ENCODE measurements at regions not wholly inside any gene's neighbourhood (a gene's known extent, or its start where the extent isn't known, plus 50 kb on each side); places are given as distances from the start of the nearest gene placed in this dataset.

DNA sequence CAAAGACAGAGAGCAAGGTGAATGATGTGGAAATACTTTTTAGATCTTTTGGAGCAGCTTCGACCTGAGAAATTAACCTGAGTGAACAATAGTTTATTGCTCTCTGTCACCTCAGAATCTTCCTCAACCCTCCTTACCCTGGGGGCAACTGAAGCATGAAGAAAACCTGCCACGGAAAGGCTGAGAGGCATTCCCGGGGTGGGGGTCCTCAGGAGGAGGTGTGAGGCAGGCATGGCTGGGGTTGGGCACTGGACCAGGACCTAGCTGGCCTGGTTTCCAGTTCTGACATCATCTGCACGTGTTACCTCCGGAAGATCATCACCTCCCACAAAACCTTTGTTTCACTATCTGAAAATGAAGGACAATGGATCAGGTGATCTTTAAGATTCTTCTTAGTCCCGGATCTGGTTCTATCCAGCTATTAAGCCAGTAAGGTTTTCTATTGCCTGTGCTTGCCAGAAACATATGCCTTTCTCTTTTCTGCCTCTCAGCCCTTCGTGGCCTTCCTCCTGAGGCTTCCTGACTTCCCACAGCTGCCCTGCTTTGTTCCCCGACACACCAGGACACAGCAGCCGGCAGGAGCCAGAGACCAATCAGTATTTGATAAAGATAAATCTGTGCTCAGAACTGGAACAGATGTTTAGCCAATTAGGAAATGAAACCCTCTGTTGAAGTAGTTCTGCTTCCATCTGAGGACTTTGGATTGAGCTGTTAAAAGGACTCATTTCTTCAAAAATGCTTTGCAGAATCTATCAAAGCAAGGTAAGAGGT is 232.5 kb downstream of the TDRD15 start:
- no peaks in the 10 kb centered on the region for H3K36me3 ChIP-seq (ENCODE audit: low read depth, missing control alignments)
- WGBS, 2 donors = 54 to 55% methylated on average over 9 of the region's 9 CpGs
- DNase-seq = no peak
- no peak overlapping the region for H3K27ac ChIP-seq
- intact Hi-C loops (cut with DNase I; ENCODE audit: low total_unique reads) = no loop called here
- no peaks in the 10 kb centered on the region for H3K9me3 ChIP-seq
- no peak for TF ChIP-seq POLR2A (IDR thresholded peaks at IDR 0.05)
- TF ChIP-seq, protein P1, sequence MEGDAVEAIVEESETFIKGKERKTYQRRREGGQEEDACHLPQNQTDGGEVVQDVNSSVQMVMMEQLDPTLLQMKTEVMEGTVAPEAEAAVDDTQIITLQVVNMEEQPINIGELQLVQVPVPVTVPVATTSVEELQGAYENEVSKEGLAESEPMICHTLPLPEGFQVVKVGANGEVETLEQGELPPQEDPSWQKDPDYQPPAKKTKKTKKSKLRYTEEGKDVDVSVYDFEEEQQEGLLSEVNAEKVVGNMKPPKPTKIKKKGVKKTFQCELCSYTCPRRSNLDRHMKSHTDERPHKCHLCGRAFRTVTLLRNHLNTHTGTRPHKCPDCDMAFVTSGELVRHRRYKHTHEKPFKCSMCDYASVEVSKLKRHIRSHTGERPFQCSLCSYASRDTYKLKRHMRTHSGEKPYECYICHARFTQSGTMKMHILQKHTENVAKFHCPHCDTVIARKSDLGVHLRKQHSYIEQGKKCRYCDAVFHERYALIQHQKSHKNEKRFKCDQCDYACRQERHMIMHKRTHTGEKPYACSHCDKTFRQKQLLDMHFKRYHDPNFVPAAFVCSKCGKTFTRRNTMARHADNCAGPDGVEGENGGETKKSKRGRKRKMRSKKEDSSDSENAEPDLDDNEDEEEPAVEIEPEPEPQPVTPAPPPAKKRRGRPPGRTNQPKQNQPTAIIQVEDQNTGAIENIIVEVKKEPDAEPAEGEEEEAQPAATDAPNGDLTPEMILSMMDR (IDR thresholded peaks at IDR 0.05) = no peak
- H3K4me1 ChIP-seq = peaks cover 4% of the 10 kb centered on the region
- no peak overlapping the region for H3K4me3 ChIP-seq
- no peaks in the 10 kb centered on the region for H3K27me3 ChIP-seq

DNA sequence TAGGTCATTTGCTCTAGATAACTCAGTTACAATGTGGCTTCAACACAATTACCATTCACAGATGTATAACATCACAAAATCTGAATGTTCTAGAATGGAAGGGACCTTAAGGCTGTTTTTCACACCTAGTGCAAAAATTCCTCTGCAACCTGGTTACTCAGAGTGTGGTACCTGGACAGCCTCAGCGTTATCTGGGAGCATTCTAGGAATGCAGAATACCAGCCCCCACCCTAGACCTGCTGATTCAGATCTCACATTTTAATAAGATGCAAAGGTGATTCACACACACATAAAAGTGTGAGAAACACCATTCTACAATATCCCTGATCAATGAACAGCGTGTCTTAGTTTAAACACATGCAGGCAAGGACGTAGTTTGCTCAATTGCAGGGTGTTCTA is 233.1 kb downstream of the TDRD15 start:
- Histone ChIP-seq H3K27me3 (no peaks in the 10 kb centered on the region), H3K9me3 (no peaks in the 10 kb centered on the region), H3K27ac (no peak overlapping the region), H3K4me3 (no peak overlapping the region), H3K4me1 (peaks cover 4% of the 10 kb centered on the region), H3K36me3 (ENCODE audit: low read depth, missing control alignments) (no peaks in the 10 kb centered on the region)
- WGBS, 2 donors = 89 to 94% methylated on average over 3 of the region's 3 CpGs
- intact Hi-C loops (cut with DNase I; ENCODE audit: low total_unique reads) = no loop called here
- TF ChIP-seq, protein P1 (IDR thresholded peaks at IDR 0.05) = no peak
- no peak for TF ChIP-seq POLR2A (IDR thresholded peaks at IDR 0.05)
- DNase-seq = no peak

DNA sequence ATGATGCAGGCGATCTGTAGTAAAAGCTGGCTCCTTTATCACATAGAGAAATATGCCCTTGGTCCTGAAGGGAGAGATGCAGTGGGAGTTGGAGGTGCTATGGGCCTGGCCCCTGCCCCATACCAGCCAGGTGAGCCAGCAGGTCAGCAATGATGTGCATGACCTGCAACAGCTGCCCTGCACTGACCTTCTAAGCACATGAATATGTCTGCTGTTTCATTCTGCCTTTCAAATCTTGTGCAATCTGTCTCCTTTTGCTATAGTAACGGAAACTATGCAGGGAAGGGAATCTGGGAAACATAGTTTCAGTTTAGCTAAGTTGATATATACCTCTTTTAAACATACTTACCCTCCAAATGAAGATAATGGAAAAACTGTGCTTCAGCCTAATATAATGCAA is 235.2 kb downstream of the TDRD15 start:
- TF ChIP-seq POLR2A (IDR thresholded peaks at IDR 0.05) = no peak
- WGBS, 2 donors = 70 to 77% methylated on average over 2 of the region's 2 CpGs
- intact Hi-C loops (cut with DNase I; ENCODE audit: low total_unique reads) = no loop called here

DNA sequence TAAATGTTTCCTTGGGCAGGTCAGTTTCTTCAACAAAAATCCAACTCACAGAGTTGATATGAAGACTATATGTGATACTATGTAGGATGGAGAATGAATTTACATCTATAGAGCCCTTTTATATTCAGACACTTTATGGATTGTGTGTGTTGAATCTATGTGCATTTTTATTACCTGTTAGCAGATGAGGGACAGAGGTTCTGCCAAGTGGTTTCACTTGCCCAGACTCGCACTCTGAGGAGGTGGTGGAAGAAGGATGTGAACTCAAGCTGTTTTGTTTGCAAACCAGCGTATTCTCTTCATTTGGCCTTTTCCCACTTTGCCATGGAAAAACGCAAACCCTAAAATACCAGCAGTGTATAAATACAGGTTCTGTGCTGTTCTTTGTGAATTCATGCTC is 237.6 kb downstream of the TDRD15 start:
- Histone ChIP-seq H3K9me3 (no peaks in the 10 kb centered on the region), H3K36me3 (ENCODE audit: low read depth, missing control alignments) (no peaks in the 10 kb centered on the region), H3K4me3 (no peak overlapping the region), H3K27ac (no peak overlapping the region), H3K27me3 (no peaks in the 10 kb centered on the region), H3K4me1 (peaks cover 3% of the 10 kb centered on the region)
- WGBS, 2 donors = 89 to 96% methylated on average over 3 of the region's 3 CpGs
- no peak for DNase-seq
- intact Hi-C loops (cut with DNase I; ENCODE audit: low total_unique reads) = no loop called here
- no peak for TF ChIP-seq POLR2A (IDR thresholded peaks at IDR 0.05)
- TF ChIP-seq, protein P1 (IDR thresholded peaks at IDR 0.05) = no peak

More for the DNA sequence above, 235.2 kb downstream of the TDRD15 start:
- Histone ChIP-seq H3K9me3 (no peaks in the 10 kb centered on the region), H3K27ac (no peak overlapping the region), H3K4me1 (peaks cover 4% of the 10 kb centered on the region), H3K36me3 (ENCODE audit: low read depth, missing control alignments) (no peaks in the 10 kb centered on the region), H3K4me3 (no peak overlapping the region), H3K27me3 (no peaks in the 10 kb centered on the region)
- DNase-seq = no peak

DNA sequence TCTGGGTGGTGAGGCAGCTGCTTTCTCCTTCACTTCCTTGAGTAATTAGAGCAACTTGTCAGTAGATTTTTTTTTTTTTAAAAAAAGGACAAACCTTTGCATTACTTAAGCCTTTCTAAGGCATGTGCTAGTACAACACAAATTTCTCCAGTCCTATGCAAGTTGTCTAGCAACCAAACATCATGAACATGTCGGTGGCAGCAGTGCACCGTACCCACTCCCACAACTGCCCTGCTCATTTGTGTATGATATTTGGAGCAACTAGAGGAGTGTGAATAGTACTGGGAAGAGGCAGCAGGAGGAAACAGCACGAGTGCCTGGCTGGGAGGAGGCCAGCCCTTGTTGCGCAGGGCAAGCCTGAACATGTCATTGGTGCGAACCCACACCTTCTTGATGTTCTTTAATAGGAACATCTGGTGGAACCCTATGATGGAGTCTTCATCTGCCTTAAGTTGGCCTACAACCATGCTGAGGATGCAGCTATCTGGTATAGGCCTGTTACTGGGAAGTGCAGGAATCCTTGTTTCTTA is 238.3 kb downstream of the TDRD15 start:
- Histone ChIP-seq H3K9me3 (no peaks in the 10 kb centered on the region), H3K4me1 (no peaks in the 10 kb centered on the region), H3K36me3 (ENCODE audit: low read depth, missing control alignments) (no peaks in the 10 kb centered on the region), H3K27me3 (no peaks in the 10 kb centered on the region), H3K4me3 (no peak overlapping the region), H3K27ac (no peak overlapping the region)
- no peak for TF ChIP-seq POLR2A (IDR thresholded peaks at IDR 0.05)
- TF ChIP-seq, protein P1 (IDR thresholded peaks at IDR 0.05) = no peak
- 90 to 92% methylated on average over 5 of the region's 5 CpGs for WGBS, 2 donors
- no peak for DNase-seq
- intact Hi-C loops (cut with DNase I; ENCODE audit: low total_unique reads) = no loop called here

Data from testis (tissue), 2 donors.